ENCODE measurements at regions not wholly inside any gene's neighbourhood (a gene's known extent, or its start where the extent isn't known, plus 50 kb on each side); places are given as distances from the start of the nearest gene placed in this dataset.

GRCh38 chr19:30314056-30314804 is 58.0 kb upstream of the ZNF536 start:
- Histone ChIP-seq H3K27me3 (no peaks in the 10 kb centered on the region), H3K9me3 (no peaks in the 10 kb centered on the region), H3K4me1 (no peaks in the 10 kb centered on the region), H3K4me3 (ENCODE audit: low read depth, low read length) (no peak overlapping the region), H3K36me3 (no peaks in the 10 kb centered on the region)
- TF ChIP-seq CTCF (IDR thresholded peaks at IDR 0.05; ENCODE audit: low read depth, low read length) = no peak
- no peak for DNase-seq

GRCh38 chr19:30314805-30315155 is 57.4 kb upstream of the ZNF536 start:
- Histone ChIP-seq H3K27me3 (no peaks in the 10 kb centered on the region), H3K4me1 (no peaks in the 10 kb centered on the region), H3K36me3 (no peaks in the 10 kb centered on the region), H3K9me3 (no peaks in the 10 kb centered on the region), H3K4me3 (ENCODE audit: low read depth, low read length) (no peak overlapping the region)
- no peak for DNase-seq
- TF ChIP-seq CTCF (IDR thresholded peaks at IDR 0.05; ENCODE audit: low read depth, low read length) = no peak

- no peak for TF ChIP-seq CTCF (IDR thresholded peaks at IDR 0.05; ENCODE audit: low read depth, low read length)
Observed at GRCh38 chr19:30315159-30315558, 57.0 kb upstream of the ZNF536 start.

GRCh38 chr19:30316000-30316491 is 56.1 kb upstream of the ZNF536 start:
- Histone ChIP-seq H3K4me3 (ENCODE audit: low read depth, low read length) (no peak overlapping the region), H3K27me3 (no peaks in the 10 kb centered on the region), H3K4me1 (no peaks in the 10 kb centered on the region), H3K36me3 (no peaks in the 10 kb centered on the region), H3K9me3 (no peaks in the 10 kb centered on the region)
- TF ChIP-seq CTCF (IDR thresholded peaks at IDR 0.05; ENCODE audit: low read depth, low read length) = no peak
- no peak for DNase-seq

More at GRCh38 chr19:30315159-30315558, 57.0 kb upstream of the ZNF536 start:
- Histone ChIP-seq H3K9me3 (no peaks in the 10 kb centered on the region), H3K27me3 (no peaks in the 10 kb centered on the region), H3K36me3 (no peaks in the 10 kb centered on the region), H3K4me1 (no peaks in the 10 kb centered on the region), H3K4me3 (ENCODE audit: low read depth, low read length) (no peak overlapping the region)
- no peak for DNase-seq

- H3K36me3 ChIP-seq = no peaks in the 10 kb centered on the region
- no peak for TF ChIP-seq CTCF (IDR thresholded peaks at IDR 0.05; ENCODE audit: low read depth, low read length)
Observed at GRCh38 chr19:30316560-30317106, 55.6 kb upstream of the ZNF536 start.

GRCh38 chr19:30317403-30317802 is 54.8 kb upstream of the ZNF536 start:
- Histone ChIP-seq H3K27me3 (no peaks in the 10 kb centered on the region), H3K4me1 (no peaks in the 10 kb centered on the region), H3K9me3 (no peaks in the 10 kb centered on the region), H3K4me3 (ENCODE audit: low read depth, low read length) (no peak overlapping the region), H3K36me3 (no peaks in the 10 kb centered on the region)
- no peak for DNase-seq
- no peak for TF ChIP-seq CTCF (IDR thresholded peaks at IDR 0.05; ENCODE audit: low read depth, low read length)

More at GRCh38 chr19:30316560-30317106, 55.6 kb upstream of the ZNF536 start:
- Histone ChIP-seq H3K4me1 (no peaks in the 10 kb centered on the region), H3K4me3 (ENCODE audit: low read depth, low read length) (no peak overlapping the region), H3K27me3 (no peaks in the 10 kb centered on the region), H3K9me3 (no peaks in the 10 kb centered on the region)
- no peak for DNase-seq

All from BE2C (cell line).